H9 (cell line): ENCODE measurements at regions not wholly inside any gene's neighbourhood (a gene's known extent, or its start where the extent isn't known, plus 50 kb on each side); places are given as distances from the start of the nearest gene placed in this dataset.

ENCODE experiments used
- DNase-seq: peaks from one replicate; pipeline ENCODE4 v3.0.0-alpha.2; 2017
- H2AFZ ChIP-seq: one replicate; pipeline ENCODE4 v1.6.1; 2013; ENCODE audit warnings: mild to moderate bottlenecking, low read length, control low read depth, moderate library complexity
- H2AK5ac ChIP-seq: 2 replicates; pipeline ENCODE4 v1.6.1; 2013; ENCODE audit warnings: low read length, control low read depth, mixed read lengths; ENCODE audit not compliant: insufficient read length
- H2BK120ac ChIP-seq: one replicate; pipeline ENCODE4 v1.6.1; 2013; ENCODE audit warnings: low read depth, mild to moderate bottlenecking, low read length, control low read depth, inconsistent platforms; ENCODE audit not compliant: poor library complexity, severe bottlenecking
- H2BK12ac ChIP-seq: 2 replicates; pipeline ENCODE4 v1.6.1; 2013; ENCODE audit warnings: low read length, control low read depth, mixed read lengths, low read depth; ENCODE audit not compliant: insufficient read length
- H2BK15ac ChIP-seq: 2 replicates; pipeline ENCODE4 v1.6.1; 2013; ENCODE audit warnings: low read depth, low read length, control low read depth
- H2BK20ac ChIP-seq: one replicate; pipeline ENCODE4 v1.6.1; 2013; ENCODE audit warnings: low read depth, mild to moderate bottlenecking, low read length, control low read depth, inconsistent platforms; ENCODE audit not compliant: poor library complexity, severe bottlenecking
- H2BK5ac ChIP-seq: 2 replicates; pipeline ENCODE4 v1.6.1; 2013; ENCODE audit warnings: low read length, control low read depth, mixed read lengths; ENCODE audit not compliant: insufficient read length
- H3K14ac ChIP-seq: 2 replicates; pipeline ENCODE4 v1.6.1; 2013; ENCODE audit warnings: low read length, control low read depth; ENCODE audit not compliant: insufficient read depth
- H3K18ac ChIP-seq: 2 replicates; pipeline ENCODE4 v1.6.1; 2013; ENCODE audit warnings: low read depth, mild to moderate bottlenecking, mixed read lengths, low read length, control low read depth; ENCODE audit not compliant: insufficient read length
- H3K23ac ChIP-seq: 2 replicates; pipeline ENCODE4 v1.6.1; 2013; ENCODE audit warnings: low read length, control low read depth, mixed read lengths, low read depth; ENCODE audit not compliant: insufficient read length
- H3K23me2 ChIP-seq: 2 replicates; pipeline ENCODE4 v1.6.1; 2013; ENCODE audit warnings: low read depth, mild to moderate bottlenecking, mixed read lengths, low read length, control low read depth; ENCODE audit not compliant: insufficient read length, poor library complexity, severe bottlenecking
- H3K27ac ChIP-seq: 2 replicates; pipeline ENCODE4 v1.5.1; 2013; ENCODE audit warnings: low read length, control low read depth, mixed read lengths, low read depth; ENCODE audit not compliant: insufficient read length
- H3K27me3 ChIP-seq: 2 replicates; pipeline ENCODE4 v1.6.1; 2013; ENCODE audit warnings: low read length, control low read depth, inconsistent platforms; ENCODE audit not compliant: insufficient read depth
- H3K4ac ChIP-seq: 2 replicates; pipeline ENCODE4 v1.6.1; 2013; ENCODE audit warnings: low read depth, mild to moderate bottlenecking, control low read depth, inconsistent platforms, low read length, moderate library complexity
- H3K4me1 ChIP-seq: 2 replicates; pipeline ENCODE4 v1.6.1; 2013; ENCODE audit warnings: low read length, control low read depth, inconsistent platforms; ENCODE audit not compliant: insufficient read depth
- H3K4me2 ChIP-seq: 2 replicates; pipeline ENCODE4 v1.6.1; 2013; ENCODE audit warnings: low read length, control low read depth, mixed read lengths; ENCODE audit not compliant: insufficient read length, insufficient read depth
- H3K56ac ChIP-seq: 2 replicates; pipeline ENCODE4 v1.6.1; 2013; ENCODE audit warnings: low read depth, mild to moderate bottlenecking, mixed read lengths, low read length, control low read depth; ENCODE audit not compliant: insufficient read length
- H3K79me1 ChIP-seq: 2 replicates; pipeline ENCODE4 v1.6.1; 2013; ENCODE audit warnings: low read depth, mild to moderate bottlenecking, moderate library complexity, low read length, control low read depth, inconsistent platforms; ENCODE audit not compliant: insufficient read depth, poor library complexity, severe bottlenecking
- H3K79me2 ChIP-seq: 2 replicates; pipeline ENCODE4 v1.6.1; 2013; ENCODE audit warnings: low read length, control low read depth, inconsistent platforms; ENCODE audit not compliant: insufficient read depth
- H3K9ac ChIP-seq: 2 replicates; pipeline ENCODE4 v1.6.1; 2013; ENCODE audit warnings: low read length, control low read depth, mixed read lengths; ENCODE audit not compliant: insufficient read length; ENCODE audit errors: extremely low read depth
- H3K9me3 ChIP-seq: one replicate; pipeline ENCODE4 v1.6.1; 2013; ENCODE audit warnings: low read depth, low read length, inconsistent platforms; ENCODE audit not compliant: control insufficient read depth
- H3T11ph ChIP-seq: one replicate; pipeline ENCODE4 v1.6.1; 2013; ENCODE audit warnings: mild to moderate bottlenecking, low read length, control low read depth, inconsistent platforms
- H4K20me1 ChIP-seq: one replicate; pipeline ENCODE4 v1.6.1; 2013; ENCODE audit not compliant: control insufficient read depth, insufficient read length, insufficient read depth
- H4K5ac ChIP-seq: 2 replicates; pipeline ENCODE4 v1.6.1; 2013; ENCODE audit warnings: low read depth, mild to moderate bottlenecking, mixed read lengths, low read length, control low read depth; ENCODE audit not compliant: insufficient read length
- H4K8ac ChIP-seq: replicated peaks from 2 replicates; pipeline ENCODE4 v1.6.1; 2013; ENCODE audit warnings: low read length, control low read depth, mixed read lengths, low read depth; ENCODE audit not compliant: insufficient read length
- H4K91ac ChIP-seq: 2 replicates; pipeline ENCODE4 v1.6.1; 2013; ENCODE audit warnings: low read depth, mild to moderate bottlenecking, moderate library complexity, mixed read lengths, low read length, control low read depth; ENCODE audit not compliant: insufficient read length
- H3K27ac Mint-ChIP-seq, 3 experiments: 2 replicates in 2 of 3; 3 replicates in 1 of 3; pipeline ENCODE4 v1.8.0; 2020 to 2021; ENCODE audit warnings: mixed read lengths in 3 of 3, mild to moderate bottlenecking in 1 of 3, moderate library complexity in 1 of 3
- H3K27me3 Mint-ChIP-seq: 2 replicates; pipeline ENCODE4 v1.8.0; 2021; ENCODE audit warnings: low read depth, mild to moderate bottlenecking, moderate library complexity, mixed read lengths
- H3K36me3 Mint-ChIP-seq, 3 experiments: 2 replicates in 2 of 3; 3 replicates in 1 of 3; pipeline ENCODE4 v1.8.0; 2020 to 2021; ENCODE audit warnings: low read depth in 3 of 3, mixed read lengths in 3 of 3; ENCODE audit not compliant: insufficient read depth in 1 of 3
- H3K4me1 Mint-ChIP-seq, 2 experiments: 2 replicates each; pipeline ENCODE4 v1.8.0; 2020; ENCODE audit warnings: mixed read lengths in 2 of 2
- H3K4me3 Mint-ChIP-seq, 2 experiments: 2 replicates in 1 of 2; 3 replicates in 1 of 2; pipeline ENCODE4 v1.8.0; 2020 to 2021; ENCODE audit warnings: mild to moderate bottlenecking in 2 of 2, mixed read lengths in 2 of 2, moderate library complexity in 1 of 2
- H3K9me3 Mint-ChIP-seq, 2 experiments: 2 replicates in 1 of 2; 3 replicates in 1 of 2; pipeline ENCODE4 v1.8.0; 2020; ENCODE audit warnings: mild to moderate bottlenecking in 2 of 2, mixed read lengths in 2 of 2, moderate library complexity in 1 of 2
- WGBS: extraction: QIAGEN DNeasy Blood & Tissue Kit; methylation state at CpG from one replicate; pipeline ENCODE4 v1.1.7; 2013; ENCODE audit warnings: missing lambda C conversion rate, low lambda C conversion rate, mixed read lengths; ENCODE audit not compliant: insufficient read length; ENCODE audit errors: extremely low coverage; 5-methylcytosine and 5-hydroxymethylcytosine counted together
- TF ChIP-seq, protein P1 (sequence below): fragments of 200-600 bp; sonication (generic); conservative IDR thresholded peaks from 3 replicates; pipeline ENCODE4 v1.8.0; 2021; ENCODE audit warnings: antibody characterized with exemption, mild to moderate bottlenecking

DNA sequence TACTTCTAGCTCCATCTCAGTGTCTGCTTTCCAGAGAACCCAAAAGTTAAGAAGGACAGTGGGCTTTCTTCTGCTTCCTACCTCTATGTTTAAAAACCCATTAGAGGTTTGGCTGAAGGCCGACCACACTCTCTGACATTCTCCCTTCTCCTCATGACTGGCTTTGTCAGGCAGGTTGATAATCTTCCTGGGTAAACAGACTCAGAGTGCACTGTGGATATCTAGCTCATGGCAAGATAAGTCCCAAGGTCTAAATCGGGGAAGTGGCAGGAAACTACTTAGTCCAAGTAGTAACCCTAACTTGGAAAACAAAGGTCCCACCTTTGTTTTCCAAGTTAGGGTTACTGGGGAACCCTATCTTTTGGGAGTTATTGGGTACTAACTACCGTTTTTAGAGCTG is 161.9 kb upstream of the SPAG17 start:
- no peaks in the 10 kb centered on the region for H3K9me3 ChIP-seq
- WGBS = no CpG with 5 or more reads among the region's 3 CpGs
- no peak overlapping the region for H3K23ac ChIP-seq
- H2AFZ ChIP-seq = no peak overlapping the region
- Mint-ChIP-seq H3K4me3 (no peak overlapping the region), H3K9me3 (peaks cover 2 to 3% of the 10 kb centered on the region in 2 experiments; a peak in 3 of 5 replicates), H3K27me3 (no peaks in the 10 kb centered on the region), H3K4me1 (no peaks in the 10 kb centered on the region; a peak in 1 of 4 replicates), H3K27ac (no peak overlapping the region), H3K36me3 (no peaks in the 10 kb centered on the region; a peak in 1 of 7 replicates)
- no peak overlapping the region for H4K91ac ChIP-seq
- H3K27ac ChIP-seq = no peak overlapping the region
- H3K23me2 ChIP-seq = no peaks in the 10 kb centered on the region
- H2AK5ac ChIP-seq = no peak overlapping the region
- no peak overlapping the region for H4K8ac ChIP-seq
- no peak overlapping the region for H3K4me2 ChIP-seq
- H3K56ac ChIP-seq = no peak overlapping the region
- no peak overlapping the region for H2BK5ac ChIP-seq
- no peak overlapping the region for H2BK12ac ChIP-seq
- H3K27me3 ChIP-seq = no peaks in the 10 kb centered on the region
- no peak overlapping the region for H3K14ac ChIP-seq
- no peak overlapping the region for H3T11ph ChIP-seq
- no peaks in the 10 kb centered on the region for H3K79me1 ChIP-seq
- no peak overlapping the region for H2BK20ac ChIP-seq
- H3K18ac ChIP-seq = no peak overlapping the region
- H3K9ac ChIP-seq = no peak overlapping the region
- no peaks in the 10 kb centered on the region for H3K4me1 ChIP-seq
- no peaks in the 10 kb centered on the region for H3K79me2 ChIP-seq
- no peaks in the 10 kb centered on the region for H4K20me1 ChIP-seq
- H4K5ac ChIP-seq = no peak overlapping the region
- H2BK15ac ChIP-seq = no peak overlapping the region
- no peak overlapping the region for H2BK120ac ChIP-seq
- H3K4ac ChIP-seq = no peak overlapping the region
- no peak for DNase-seq
- TF ChIP-seq, protein P1, sequence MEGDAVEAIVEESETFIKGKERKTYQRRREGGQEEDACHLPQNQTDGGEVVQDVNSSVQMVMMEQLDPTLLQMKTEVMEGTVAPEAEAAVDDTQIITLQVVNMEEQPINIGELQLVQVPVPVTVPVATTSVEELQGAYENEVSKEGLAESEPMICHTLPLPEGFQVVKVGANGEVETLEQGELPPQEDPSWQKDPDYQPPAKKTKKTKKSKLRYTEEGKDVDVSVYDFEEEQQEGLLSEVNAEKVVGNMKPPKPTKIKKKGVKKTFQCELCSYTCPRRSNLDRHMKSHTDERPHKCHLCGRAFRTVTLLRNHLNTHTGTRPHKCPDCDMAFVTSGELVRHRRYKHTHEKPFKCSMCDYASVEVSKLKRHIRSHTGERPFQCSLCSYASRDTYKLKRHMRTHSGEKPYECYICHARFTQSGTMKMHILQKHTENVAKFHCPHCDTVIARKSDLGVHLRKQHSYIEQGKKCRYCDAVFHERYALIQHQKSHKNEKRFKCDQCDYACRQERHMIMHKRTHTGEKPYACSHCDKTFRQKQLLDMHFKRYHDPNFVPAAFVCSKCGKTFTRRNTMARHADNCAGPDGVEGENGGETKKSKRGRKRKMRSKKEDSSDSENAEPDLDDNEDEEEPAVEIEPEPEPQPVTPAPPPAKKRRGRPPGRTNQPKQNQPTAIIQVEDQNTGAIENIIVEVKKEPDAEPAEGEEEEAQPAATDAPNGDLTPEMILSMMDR = no peak
